ENCODE measurements at regions not wholly inside any gene's neighbourhood (a gene's known extent, or its start where the extent isn't known, plus 50 kb on each side); places are given as distances from the start of the nearest gene placed in this dataset.

GRCh38 chr2:234671716-234672115 lies 174.8 kb upstream of the ARL4C start:
- no peak overlapping the region for H3K4me3 ChIP-seq (ENCODE audit: low read depth, low read length, poor library complexity, severe bottlenecking)
- TF ChIP-seq CTCF (conservative IDR thresholded peaks at IDR 0.05; ENCODE audit: low read depth, low read length) (no peak), EZH2 (IDR thresholded peaks at IDR 0.05; ENCODE audit: borderline replicate concordance, low read depth, low read length, poor library complexity, severe bottlenecking) (no peak)
- no TSS peak for BruUV-seq (replicated peaks)
- no peak overlapping the region for H3K27ac ChIP-seq (ENCODE audit: low read depth, low read length, poor library complexity, severe bottlenecking)
- intact Hi-C loops (cut with micrococcal nuclease; ENCODE audit: unreplicated experiment): no loop called here
- ChIA-PET CTCF (no interaction called here), POLR2A (ENCODE audit: low non-redundant PET) (no interaction called here)
- no peaks in the 10 kb centered on the region for H3K4me1 ChIP-seq (ENCODE audit: insufficient read depth, low read length, poor library complexity, severe bottlenecking)
- H3K27me3 ChIP-seq (replicated peaks; ENCODE audit: insufficient read depth, low read depth, low read length, poor library complexity): no peaks in the 10 kb centered on the region
- no peak for DNase-seq (ENCODE audit: low spot score)
- H3K36me3 ChIP-seq (ENCODE audit: insufficient read depth, low read length, poor library complexity, severe bottlenecking): no peaks in the 10 kb centered on the region
- H3K9me3 ChIP-seq (ENCODE audit: low read depth, low read length, poor library complexity, severe bottlenecking): no peaks in the 10 kb centered on the region

GRCh38 chr2:234671231-234671630 lies 174.3 kb upstream of the ARL4C start:
- ChIA-PET POLR2A (ENCODE audit: low non-redundant PET) (no interaction called here), CTCF (no interaction called here)
- Histone ChIP-seq H3K36me3 (ENCODE audit: insufficient read depth, low read length, poor library complexity, severe bottlenecking) (no peaks in the 10 kb centered on the region), H3K9me3 (ENCODE audit: low read depth, low read length, poor library complexity, severe bottlenecking) (no peaks in the 10 kb centered on the region), H3K4me3 (ENCODE audit: low read depth, low read length, poor library complexity, severe bottlenecking) (no peak overlapping the region), H3K4me1 (ENCODE audit: insufficient read depth, low read length, poor library complexity, severe bottlenecking) (no peaks in the 10 kb centered on the region), H3K27ac (ENCODE audit: low read depth, low read length, poor library complexity, severe bottlenecking) (no peak overlapping the region), H3K27me3 (replicated peaks; ENCODE audit: insufficient read depth, low read depth, low read length, poor library complexity) (no peaks in the 10 kb centered on the region)
- TF ChIP-seq EZH2 (IDR thresholded peaks at IDR 0.05; ENCODE audit: borderline replicate concordance, low read depth, low read length, poor library complexity, severe bottlenecking) (no peak), CTCF (conservative IDR thresholded peaks at IDR 0.05; ENCODE audit: low read depth, low read length) (no peak)
- intact Hi-C loops (cut with micrococcal nuclease; ENCODE audit: unreplicated experiment): no loop called here
- DNase-seq (ENCODE audit: low spot score): no peak
- no TSS peak for BruUV-seq (replicated peaks)

GRCh38 chr2:234670806-234671205 lies 173.9 kb upstream of the ARL4C start:
- Histone ChIP-seq H3K27me3 (replicated peaks; ENCODE audit: insufficient read depth, low read depth, low read length, poor library complexity) (no peaks in the 10 kb centered on the region), H3K4me1 (ENCODE audit: insufficient read depth, low read length, poor library complexity, severe bottlenecking) (no peaks in the 10 kb centered on the region), H3K9me3 (ENCODE audit: low read depth, low read length, poor library complexity, severe bottlenecking) (no peaks in the 10 kb centered on the region), H3K4me3 (ENCODE audit: low read depth, low read length, poor library complexity, severe bottlenecking) (no peak overlapping the region), H3K27ac (ENCODE audit: low read depth, low read length, poor library complexity, severe bottlenecking) (no peak overlapping the region), H3K36me3 (ENCODE audit: insufficient read depth, low read length, poor library complexity, severe bottlenecking) (no peaks in the 10 kb centered on the region)
- ChIA-PET POLR2A (ENCODE audit: low non-redundant PET) (no interaction called here), CTCF (no interaction called here)
- TF ChIP-seq CTCF (conservative IDR thresholded peaks at IDR 0.05; ENCODE audit: low read depth, low read length): no peak
- no peak for TF ChIP-seq EZH2 (IDR thresholded peaks at IDR 0.05; ENCODE audit: borderline replicate concordance, low read depth, low read length, poor library complexity, severe bottlenecking)
- BruUV-seq (replicated peaks): no TSS peak
- no peak for DNase-seq (ENCODE audit: low spot score)
- intact Hi-C loops (cut with micrococcal nuclease; ENCODE audit: unreplicated experiment): no loop called here

All from A673 (cell line).